Kidney capillary endothelial cell (primary cell): ENCODE measurements at regions not wholly inside any gene's neighbourhood (a gene's known extent, or its start where the extent isn't known, plus 50 kb on each side); places are given as distances from the start of the nearest gene placed in this dataset.

Experiments
- DNase-seq: peaks from one replicate; pipeline ENCODE4 v3.0.0-alpha.2; 2018; ENCODE audit warnings: low spot score

DNA sequence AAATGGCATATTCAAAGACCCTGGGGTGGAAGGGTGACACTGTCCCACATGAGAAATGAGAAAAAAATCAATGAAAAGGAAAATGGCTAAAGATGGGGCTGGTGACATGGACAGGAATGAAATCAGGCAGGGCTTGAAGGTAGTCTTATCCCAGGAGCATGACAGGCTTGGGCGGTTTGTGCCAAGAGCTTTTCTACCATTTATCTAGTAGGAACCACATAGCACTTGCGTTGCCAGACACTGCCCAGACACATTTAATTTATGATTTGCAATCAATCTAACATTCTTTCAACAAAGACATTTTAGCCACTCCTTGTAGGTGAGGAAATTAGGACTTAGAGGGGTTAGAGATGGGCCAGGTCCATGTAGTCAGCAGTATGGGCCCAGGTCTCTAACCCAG lies 106.6 kb upstream of the NR2F2 start:
- DNase-seq: no peak

- no peak for DNase-seq
Observed at GRCh38 chr15:96225642-96226259, 104.7 kb upstream of the NR2F2 start.

GRCh38 chr15:96230526-96231181 lies 99.8 kb upstream of the NR2F2 start:
- DNase-seq: peak; percentile 56

- DNase-seq: no peak
Observed at GRCh38 chr15:96232335-96232734, 98.2 kb upstream of the NR2F2 start.

DNA sequence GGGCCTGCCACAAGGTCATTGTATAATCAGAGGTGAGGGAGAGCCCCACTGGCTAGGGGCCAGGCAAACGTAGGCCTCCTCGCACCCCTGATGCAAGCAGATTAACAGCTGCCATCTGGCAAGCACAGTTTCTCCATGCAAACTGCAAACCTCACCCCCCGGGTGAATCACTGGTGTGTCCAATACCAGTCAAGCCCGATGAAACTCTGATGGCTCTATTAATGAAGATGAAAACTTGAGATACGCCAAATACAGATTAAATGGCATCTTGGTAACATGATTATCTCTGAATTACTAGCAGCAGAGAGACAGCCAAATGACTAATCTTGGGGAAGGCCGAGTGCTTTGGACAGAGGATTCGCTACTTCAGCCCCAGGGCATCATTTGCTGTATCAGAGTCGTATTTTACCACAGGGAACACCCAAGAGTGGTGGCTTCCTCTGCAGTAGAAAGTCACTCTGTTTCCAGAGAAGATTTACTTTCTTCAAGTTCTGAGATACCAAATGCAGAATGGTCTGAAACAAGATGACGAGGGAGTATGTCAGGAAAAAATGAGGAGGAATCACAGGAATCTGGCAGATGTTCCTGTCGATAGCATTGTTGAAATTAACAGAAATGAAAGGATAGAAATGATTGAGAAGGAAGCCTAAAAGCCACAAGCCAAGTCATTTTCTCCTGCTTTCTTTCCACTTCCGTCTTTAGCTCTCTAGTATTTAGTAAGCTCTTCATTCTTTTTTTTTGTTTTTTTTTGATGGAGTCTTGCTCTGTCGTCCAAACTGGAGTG lies 96.2 kb upstream of the NR2F2 start:
- no peak for DNase-seq

DNA sequence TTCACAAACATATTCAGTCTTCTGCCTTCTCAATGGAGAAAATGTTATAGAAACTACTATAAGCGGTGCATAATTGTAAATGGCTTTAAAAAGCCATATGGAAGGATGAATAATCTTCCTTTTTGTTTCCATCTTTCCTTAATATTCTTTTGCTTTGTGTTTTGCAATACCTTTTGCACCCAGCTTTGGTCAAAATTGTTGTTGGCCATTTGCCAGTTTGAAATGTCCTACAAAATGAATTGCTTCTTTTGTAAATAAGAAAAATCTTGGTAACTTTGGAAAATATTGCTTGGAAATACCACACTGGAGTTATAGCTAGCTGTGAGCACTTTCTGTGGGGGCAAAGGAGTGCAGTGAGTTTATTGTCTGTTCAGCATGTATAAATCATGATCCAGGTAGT lies 93.5 kb upstream of the NR2F2 start:
- no peak for DNase-seq

DNA sequence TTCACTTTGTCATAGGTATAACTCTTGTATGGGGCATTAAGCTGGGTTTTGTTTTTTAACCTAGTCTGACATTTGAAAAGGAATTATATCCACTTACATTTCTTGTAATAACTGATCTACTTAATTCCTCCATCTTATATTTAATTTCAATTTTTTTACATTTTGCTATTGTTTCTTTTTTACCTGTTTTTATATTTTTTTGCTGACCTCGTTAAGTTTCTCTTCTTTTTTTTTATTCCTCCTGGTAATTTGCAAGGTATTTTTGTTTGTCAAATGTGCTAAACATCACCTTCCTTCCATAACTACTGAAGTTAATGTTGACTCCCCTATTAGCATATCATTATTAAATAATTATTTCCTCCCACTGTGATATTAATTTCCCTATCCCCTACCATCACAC lies 87.7 kb upstream of the NR2F2 start:
- DNase-seq: no peak

DNA sequence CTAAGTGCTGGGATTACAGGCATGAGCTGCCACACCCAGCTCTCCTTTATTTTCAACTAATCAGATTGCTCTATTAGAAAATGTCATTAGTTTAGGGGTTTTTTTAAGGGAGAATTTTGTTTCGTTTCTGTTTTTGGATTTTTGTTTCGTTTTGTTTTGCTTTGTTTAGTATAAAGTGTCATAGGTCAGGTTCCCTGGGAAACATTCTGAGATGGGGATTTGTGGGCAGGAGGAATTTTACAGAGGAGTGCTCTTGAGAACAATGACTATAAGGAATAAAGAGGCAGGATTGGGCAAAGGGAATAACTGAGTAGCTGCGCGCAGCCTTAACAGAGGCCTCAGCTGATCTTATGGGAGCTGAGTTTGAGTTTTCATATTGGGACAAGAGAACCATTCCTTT lies 86.8 kb upstream of the NR2F2 start:
- no peak for DNase-seq

GRCh38 chr15:96245252-96245651 lies 85.2 kb upstream of the NR2F2 start:
- DNase-seq: no peak

DNA sequence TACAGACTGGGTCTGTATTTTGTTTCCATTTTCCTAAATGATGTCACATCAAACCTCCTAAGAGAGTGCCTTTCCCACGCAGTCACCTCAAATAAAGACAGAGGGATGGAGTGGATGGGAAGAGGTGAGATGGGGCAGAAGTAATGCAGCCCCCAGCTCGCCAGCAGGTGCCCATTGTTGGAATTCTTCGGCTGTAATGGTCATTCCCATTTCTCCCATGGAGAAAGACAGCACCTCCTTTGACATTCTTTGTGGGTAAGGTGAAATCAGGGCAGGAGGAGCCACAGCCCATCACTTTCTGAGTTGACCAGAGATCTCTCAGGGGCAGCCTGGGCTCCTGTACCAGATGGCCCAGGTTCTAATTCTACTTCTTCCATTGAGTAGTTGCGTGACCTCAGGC lies 84.4 kb upstream of the NR2F2 start:
- no peak for DNase-seq

- DNase-seq: no peak
Observed at GRCh38 chr15:96247621-96248305, 82.7 kb upstream of the NR2F2 start.

DNA sequence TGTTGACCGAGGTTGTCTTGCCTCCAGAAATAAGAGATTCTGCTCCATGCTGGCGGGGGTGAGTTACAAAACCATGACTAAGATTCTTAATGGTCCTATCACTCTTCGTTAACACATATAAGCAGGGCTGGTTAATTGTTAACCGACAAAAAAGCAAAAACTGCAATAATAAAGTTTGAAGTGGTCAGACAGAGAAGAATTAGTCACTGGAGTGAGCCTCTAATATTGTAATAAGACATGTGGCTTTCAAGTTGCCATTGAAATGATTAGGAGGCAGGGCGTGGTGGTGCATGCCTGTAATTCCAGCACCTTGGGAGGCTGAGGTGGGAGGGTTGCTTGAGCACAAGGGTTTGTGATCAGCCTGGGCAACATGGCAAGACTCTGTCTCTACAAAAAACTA lies 78.4 kb upstream of the NR2F2 start:
- DNase-seq: no peak

DNA sequence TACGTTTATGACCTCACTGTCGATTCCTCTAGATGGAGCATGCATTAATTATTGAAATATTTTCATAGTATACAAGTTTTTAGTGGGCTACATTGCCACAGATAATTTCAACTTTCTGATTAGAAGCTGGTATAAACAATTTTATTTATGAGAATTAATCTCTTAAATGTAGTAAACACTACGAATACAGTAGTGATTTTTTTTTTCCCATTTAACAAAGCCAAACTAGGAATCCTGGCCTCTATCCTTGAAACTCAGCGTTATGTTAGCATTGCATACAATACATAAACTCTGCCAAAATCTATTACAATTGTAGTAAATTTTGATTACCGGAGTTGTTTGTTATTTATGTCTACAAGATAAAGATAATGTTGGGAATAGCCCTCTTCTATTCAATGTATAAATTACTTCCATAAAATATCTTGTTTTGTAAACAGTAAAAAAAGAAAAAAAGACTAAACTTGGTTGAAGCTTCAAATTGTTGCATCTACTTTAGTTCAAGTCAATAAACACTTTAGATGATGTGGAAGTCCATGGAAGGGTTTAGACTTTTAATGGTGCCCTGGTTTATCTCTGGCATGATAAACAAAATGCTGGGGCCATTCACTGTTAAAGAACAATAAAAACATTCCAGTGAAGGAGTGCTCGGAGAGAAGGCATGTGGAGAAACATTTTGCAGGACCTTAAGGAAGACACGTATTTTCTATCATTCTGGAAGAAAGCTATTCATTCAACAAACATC lies 77.3 kb upstream of the NR2F2 start:
- DNase-seq: no peak

DNA sequence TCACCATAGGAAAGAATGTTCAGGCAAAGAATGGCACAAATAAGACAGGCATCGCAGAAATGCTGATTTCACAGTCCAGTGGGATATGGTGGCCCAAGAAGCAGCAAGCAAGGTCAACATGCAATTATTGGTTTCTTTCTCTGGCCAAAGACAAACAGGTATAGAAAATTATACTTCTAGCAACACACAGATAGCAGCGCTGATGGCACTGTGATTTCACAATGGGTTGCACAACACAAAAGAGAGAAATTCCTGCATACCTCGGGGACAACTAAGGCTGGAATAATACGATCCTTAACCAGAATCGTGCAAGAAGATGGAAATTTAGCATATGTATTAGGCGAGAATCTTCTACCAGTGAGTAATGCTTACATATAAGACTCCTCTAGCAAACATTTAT lies 76.3 kb upstream of the NR2F2 start:
- no peak for DNase-seq

DNA sequence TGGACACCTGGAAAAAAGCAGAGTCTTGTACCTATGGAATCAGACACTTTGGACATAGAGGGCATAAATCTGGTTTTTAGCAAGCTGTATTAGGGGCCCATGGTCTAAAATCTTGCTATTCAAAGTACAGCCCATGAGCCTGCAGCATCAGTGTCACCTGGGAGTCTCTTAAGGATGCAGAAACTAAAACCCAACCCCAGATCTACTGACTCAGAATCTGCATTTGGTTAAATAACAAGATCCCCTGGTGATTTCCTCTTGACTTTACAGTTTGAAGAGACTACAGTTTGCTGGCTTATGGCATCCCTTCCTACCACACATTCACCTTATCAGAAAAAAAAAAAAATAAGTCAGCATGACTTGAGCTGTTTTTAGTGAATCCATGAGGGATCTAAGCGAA lies 74.9 kb upstream of the NR2F2 start:
- no peak for DNase-seq

DNA sequence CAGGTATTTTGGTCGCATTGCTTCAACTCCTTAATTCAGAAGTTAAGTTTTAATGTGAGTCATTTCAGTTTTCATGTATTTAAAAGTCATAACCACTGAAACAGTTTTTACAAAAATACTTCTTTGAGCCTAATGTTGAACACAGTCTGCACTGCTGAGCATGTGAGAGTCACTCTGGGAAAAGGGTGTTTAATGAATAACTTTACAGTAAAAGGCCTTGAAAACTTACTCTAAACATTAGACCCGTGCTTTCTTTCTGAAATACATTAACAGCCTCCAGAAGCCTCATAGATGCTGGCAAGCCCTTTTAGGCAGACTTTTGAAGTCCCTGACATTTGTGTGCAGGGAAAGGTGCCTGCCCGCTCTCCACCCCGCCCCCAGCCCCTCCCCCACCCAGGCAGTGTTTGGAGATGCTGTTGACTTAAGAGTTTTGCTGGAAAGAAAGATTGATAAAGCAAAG lies 68.9 kb upstream of the NR2F2 start:
- no peak for DNase-seq

DNA sequence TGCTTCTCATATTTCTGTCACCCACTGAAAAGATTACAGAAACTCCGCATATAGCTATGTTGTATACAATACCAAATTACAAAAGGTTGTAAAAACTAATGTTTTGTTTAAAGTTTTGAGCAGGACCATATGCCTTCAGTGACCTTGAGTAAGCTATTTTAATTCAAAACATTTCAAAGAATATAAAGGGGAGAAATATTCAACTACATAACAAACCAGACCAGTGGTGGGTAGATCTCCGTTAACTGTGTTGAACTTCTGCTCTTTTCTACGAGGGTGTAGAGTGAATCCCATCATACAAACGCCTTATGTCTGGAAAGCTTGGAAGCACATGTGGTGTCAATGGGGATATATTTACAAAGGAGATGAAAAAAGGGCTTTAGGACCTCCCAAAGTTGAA lies 68.4 kb upstream of the NR2F2 start:
- DNase-seq: no peak

- DNase-seq: no peak
Observed at GRCh38 chr15:96262549-96263489, 67.7 kb upstream of the NR2F2 start.

DNA sequence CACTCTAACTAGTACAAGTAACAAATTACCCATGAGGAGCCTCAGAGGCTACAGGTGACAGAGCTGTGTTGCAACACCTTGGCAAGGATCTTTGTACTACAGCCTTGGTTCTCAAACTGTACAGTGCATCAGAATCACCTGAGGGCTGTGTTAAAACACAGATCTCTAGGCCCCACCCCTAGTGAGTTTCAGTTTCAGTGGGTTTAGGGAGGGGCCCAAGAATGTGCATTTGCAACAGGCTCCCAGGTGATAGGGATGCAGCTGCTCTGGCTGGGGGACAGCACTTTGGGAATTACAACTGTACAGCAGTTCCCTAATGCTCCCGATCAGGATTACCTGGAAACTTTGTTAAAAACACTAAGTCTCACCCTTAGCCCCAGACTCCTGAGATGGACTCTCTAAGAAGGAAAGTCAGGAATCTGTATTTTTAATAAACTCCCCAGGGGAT lies 66.1 kb upstream of the NR2F2 start:
- no peak for DNase-seq

DNA sequence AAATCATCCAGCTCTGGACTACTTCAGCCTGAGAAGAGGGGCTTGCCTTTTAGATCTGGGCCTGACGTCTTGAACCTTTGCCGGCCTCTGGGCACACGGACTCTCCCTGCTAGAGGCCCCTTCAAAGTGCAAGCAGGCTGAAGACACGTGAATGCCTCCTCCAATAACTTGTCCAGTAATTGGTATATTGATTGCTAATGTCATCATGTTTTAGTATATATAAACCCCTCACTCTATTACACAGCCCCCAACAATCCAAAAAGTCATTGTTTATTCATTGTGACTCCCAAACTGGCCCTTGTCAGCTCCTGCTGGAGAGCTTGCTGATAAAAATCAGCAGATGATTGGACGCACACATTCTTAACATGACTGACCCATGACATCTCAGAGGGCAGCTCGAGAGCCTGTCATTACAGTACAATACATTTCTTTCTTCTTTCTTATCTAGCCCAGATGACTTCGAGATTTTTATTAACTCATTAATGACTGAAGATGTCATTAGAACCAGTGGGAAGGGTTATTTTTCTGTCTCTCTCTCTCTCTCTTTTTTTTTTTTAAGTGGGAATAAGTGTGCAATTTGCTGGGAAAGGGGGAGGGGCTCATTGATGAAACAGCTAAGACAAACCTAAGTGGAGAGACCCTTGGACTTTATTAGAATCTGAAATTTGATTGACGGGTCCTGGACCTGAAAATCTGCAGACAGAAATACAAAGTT lies 65.5 kb upstream of the NR2F2 start:
- no peak for DNase-seq
